Stomach (tissue), 4 donors: ENCODE measurements at regions not wholly inside any gene's neighbourhood (a gene's known extent, or its start where the extent isn't known, plus 50 kb on each side); places are given as distances from the start of the nearest gene placed in this dataset.

ENCODE experiments used
- CTCF ChIP-seq, 7 experiments: fragments of 450-650 bp in 4 of 7; fragments of 200-600 bp in 3 of 7; sonication (generic) in 3 of 7; IDR thresholded peaks; one replicate each; pipeline ENCODE4 v1.5.1; 2016 to 2019; ENCODE audit warnings: antibody characterized with exemption in 7 of 7, control low read depth in 2 of 7, mild to moderate bottlenecking in 1 of 7
- POLR2AphosphoS5 ChIP-seq, 3 donors: sonication (generic); formaldehyde crosslinking; IDR thresholded peaks; one replicate each; pipeline ENCODE4 v1.6.1; 2016; ENCODE audit warnings: antibody characterized with exemption in 3 of 3

GRCh38 chr5:20114526-20114925 is 126.5 kb upstream of the CDH18 start:
- TF ChIP-seq CTCF (IDR thresholded peaks at IDR 0.05) (no peak), POLR2AphosphoS5 (IDR thresholded peaks at IDR 0.05) (no peak)
